WTC11 (cell line): ENCODE measurements at regions not wholly inside any gene's neighbourhood (a gene's known extent, or its start where the extent isn't known, plus 50 kb on each side); places are given as distances from the start of the nearest gene placed in this dataset.

Experiments
- ATAC-seq: fragments of 200-7000 bp; cut with Tn5 transposase; 2 replicates; pipeline ENCODE4 v1.10.0; 2021; ENCODE audit warnings: mild to moderate bottlenecking, moderate library complexity
- CTCF ChIA-PET: fragments of 300-600 bp; sonication (Branson Sonifier 250); formaldehyde crosslinking; loops from one replicate; lab custom pipeline; 2021; ENCODE audit warnings: antibody characterized with exemption; lab: Charles Lee
- POLR2A ChIA-PET: fragments of 350-600 bp; sonication (Branson Sonifier 250); formaldehyde crosslinking; loops from one replicate; lab custom pipeline; 2021; ENCODE audit warnings: antibody characterized with exemption; lab: Charles Lee
- DNase-seq: peaks from one replicate; pipeline ENCODE4 v3.0.0; 2021; ENCODE audit warnings: low spot score
- H3K27ac Mint-ChIP-seq: 2 replicates; pipeline ENCODE4 v1.8.0; 2021; ENCODE audit warnings: mixed read lengths
- H3K27me3 Mint-ChIP-seq: 2 replicates; pipeline ENCODE4 v1.8.0; 2021; ENCODE audit warnings: low read depth, mild to moderate bottlenecking, moderate library complexity, mixed read lengths
- H3K36me3 Mint-ChIP-seq: 2 replicates; pipeline ENCODE4 v1.8.0; 2021; ENCODE audit warnings: mixed read lengths
- H3K4me1 Mint-ChIP-seq: 2 replicates; pipeline ENCODE4 v1.8.0; 2022; ENCODE audit warnings: mixed read lengths
- H3K4me3 Mint-ChIP-seq: 2 replicates; pipeline ENCODE4 v1.8.0; 2021; ENCODE audit warnings: mild to moderate bottlenecking, moderate library complexity, mixed read lengths
- H3K9me3 Mint-ChIP-seq: 2 replicates; pipeline ENCODE4 v1.8.0; 2021; ENCODE audit warnings: mixed read lengths
- CBFB ChIP-seq: sonication (generic); formaldehyde crosslinking; IDR thresholded peaks from 2 replicates; pipeline ENCODE4 v1.8.1; 2022; ENCODE audit warnings: mild to moderate bottlenecking, low read depth, missing genetic modification reagents
- CREM ChIP-seq: sonication (generic); formaldehyde crosslinking; IDR thresholded peaks from 2 replicates; pipeline ENCODE4 v1.8.1; 2022; ENCODE audit warnings: mild to moderate bottlenecking, missing genetic modification reagents, moderate library complexity
- CTCF ChIP-seq: fragments of 200-600 bp; IDR thresholded peaks from 2 replicates; pipeline ENCODE4 v1.8.0; 2022; ENCODE audit warnings: antibody characterized with exemption
- EMX1 ChIP-seq: fragments of 250-450 bp; sonication (Bioruptor Pico); IDR thresholded peaks from 2 replicates; pipeline ENCODE4 v1.8.0; 2021; ENCODE audit warnings: mild to moderate bottlenecking
- ETV6 ChIP-seq: sonication (generic); formaldehyde crosslinking; IDR thresholded peaks from 2 replicates; pipeline ENCODE4 v1.8.1; 2022; ENCODE audit warnings: mild to moderate bottlenecking, missing genetic modification reagents
- FOXP1 ChIP-seq: sonication (generic); formaldehyde crosslinking; IDR thresholded peaks from 2 replicates; pipeline ENCODE4 v1.8.0; 2022; ENCODE audit warnings: missing genetic modification reagents, mild to moderate bottlenecking, moderate library complexity, borderline replicate concordance
- GRHL2 ChIP-seq: fragments of 250-450 bp; sonication (Bioruptor Pico); IDR thresholded peaks from 2 replicates; pipeline ENCODE4 v1.8.0; 2022; ENCODE audit warnings: mild to moderate bottlenecking, moderate library complexity; ENCODE audit not compliant: insufficient replicate concordance, severe bottlenecking
- HMGA2 ChIP-seq: fragments of 250-450 bp; sonication (Bioruptor Pico); IDR thresholded peaks from 2 replicates; pipeline ENCODE4 v1.4.0; 2021; ENCODE audit warnings: mild to moderate bottlenecking, moderate library complexity
- JUN ChIP-seq: sonication (generic); formaldehyde crosslinking; IDR thresholded peaks from 2 replicates; pipeline ENCODE4 v1.8.0; 2023; ENCODE audit warnings: mild to moderate bottlenecking, missing genetic modification reagents
- MAX ChIP-seq: sonication (generic); formaldehyde crosslinking; IDR thresholded peaks from 2 replicates; pipeline ENCODE4 v1.8.0; 2022; ENCODE audit warnings: mild to moderate bottlenecking, missing genetic modification reagents
- MYBL2 ChIP-seq: sonication (generic); formaldehyde crosslinking; IDR thresholded peaks from 2 replicates; pipeline ENCODE4 v1.8.1; 2023; ENCODE audit warnings: mild to moderate bottlenecking, moderate library complexity, missing genetic modification reagents
- NFE2L1 ChIP-seq: sonication (generic); formaldehyde crosslinking; IDR thresholded peaks from 2 replicates; pipeline ENCODE4 v1.8.1; 2023; ENCODE audit warnings: missing genetic modification reagents
- NR1H2 ChIP-seq: sonication (generic); formaldehyde crosslinking; IDR thresholded peaks from 2 replicates; pipeline ENCODE4 v1.9.0; 2021; ENCODE audit warnings: mild to moderate bottlenecking, moderate library complexity, missing genetic modification reagents
- RORB ChIP-seq: fragments of 250-450 bp; sonication (Bioruptor Pico); IDR thresholded peaks from 2 replicates; pipeline ENCODE4 v1.9.0; 2021; ENCODE audit warnings: mild to moderate bottlenecking
- SMAD4 ChIP-seq: sonication (generic); formaldehyde crosslinking; IDR thresholded peaks from 2 replicates; pipeline ENCODE4 v1.8.0; 2022; ENCODE audit warnings: mild to moderate bottlenecking, missing genetic modification reagents
- TCF7 ChIP-seq: sonication (generic); formaldehyde crosslinking; IDR thresholded peaks from 2 replicates; pipeline ENCODE4 v1.8.0; 2022; ENCODE audit warnings: mild to moderate bottlenecking, low read depth, missing genetic modification reagents, moderate library complexity
- ZBTB21 ChIP-seq: sonication (generic); formaldehyde crosslinking; IDR thresholded peaks from 2 replicates; pipeline ENCODE4 v1.8.1; 2023; ENCODE audit warnings: mild to moderate bottlenecking, missing genetic modification reagents, borderline replicate concordance
- ZNF121 ChIP-seq: sonication (generic); formaldehyde crosslinking; IDR thresholded peaks from 2 replicates; pipeline ENCODE4 v1.8.0; 2023; ENCODE audit warnings: missing genetic modification reagents
- ZNF219 ChIP-seq: sonication (generic); formaldehyde crosslinking; IDR thresholded peaks from 2 replicates; pipeline ENCODE4 v1.8.0; 2023; ENCODE audit warnings: missing genetic modification reagents, mild to moderate bottlenecking, borderline replicate concordance
- ZNF281 ChIP-seq: sonication (generic); formaldehyde crosslinking; IDR thresholded peaks from 2 replicates; pipeline ENCODE4 v1.8.0; 2023; ENCODE audit warnings: mild to moderate bottlenecking, missing genetic modification reagents
- ZNF317 ChIP-seq: sonication (generic); formaldehyde crosslinking; IDR thresholded peaks from 2 replicates; pipeline ENCODE4 v1.8.1; 2023; ENCODE audit warnings: low read depth, mild to moderate bottlenecking, moderate library complexity, missing genetic modification reagents, borderline replicate concordance
- ZNF396 ChIP-seq: fragments of 250-450 bp; sonication (Bioruptor Pico); IDR thresholded peaks from 2 replicates; pipeline ENCODE4 v1.8.0; 2021; ENCODE audit warnings: mild to moderate bottlenecking, moderate library complexity, borderline replicate concordance
- TF ChIP-seq, protein P1 (sequence below): sonication (generic); formaldehyde crosslinking; IDR thresholded peaks from 2 replicates; pipeline ENCODE4 v1.8.1; 2023; ENCODE audit warnings: mild to moderate bottlenecking, missing genetic modification reagents
- TF ChIP-seq, protein P2 (sequence below): sonication (generic); formaldehyde crosslinking; IDR thresholded peaks from 2 replicates; pipeline ENCODE4 v1.8.0; 2022; ENCODE audit warnings: mild to moderate bottlenecking, missing genetic modification reagents
- TF ChIP-seq, protein P3 (sequence below): sonication (generic); formaldehyde crosslinking; IDR thresholded peaks from 2 replicates; pipeline ENCODE4 v1.8.1; 2022; ENCODE audit warnings: mild to moderate bottlenecking, moderate library complexity, missing genetic modification reagents
- TF ChIP-seq, protein P4 (sequence below): sonication (generic); formaldehyde crosslinking; IDR thresholded peaks from 2 replicates; pipeline ENCODE4 v1.8.1; 2023; ENCODE audit warnings: mild to moderate bottlenecking, missing genetic modification reagents, moderate library complexity
- TF ChIP-seq, protein P5 (sequence below): sonication (generic); formaldehyde crosslinking; conservative IDR thresholded peaks from 2 replicates; pipeline ENCODE4 v1.8.1; 2023; ENCODE audit warnings: mild to moderate bottlenecking, low read depth, missing genetic modification reagents, moderate library complexity

DNA sequence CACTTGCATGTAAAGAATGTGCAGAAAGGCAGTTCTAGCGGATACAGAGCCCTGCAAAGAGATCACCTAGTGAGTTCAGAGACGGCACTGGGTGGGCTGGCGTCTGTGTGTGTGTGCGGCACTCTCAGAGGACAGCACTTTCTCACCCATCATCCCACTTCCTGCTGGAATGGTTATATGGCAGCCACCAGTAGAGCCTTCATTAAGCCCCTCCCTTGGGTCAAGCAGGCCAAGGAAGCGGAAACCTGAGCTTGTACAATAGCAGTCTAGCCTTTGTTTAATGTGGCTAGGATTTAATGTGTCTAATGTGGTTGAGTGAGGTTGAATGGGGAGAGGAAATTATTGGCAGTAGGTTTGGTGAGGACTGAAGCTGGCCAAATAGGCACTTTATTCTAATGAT, 88.3 kb upstream of the ELAC2 start:
- Mint-ChIP-seq H3K27me3 (no peaks in the 10 kb centered on the region), H3K27ac (no peak overlapping the region), H3K4me1 (peaks cover 13% of the 10 kb centered on the region), H3K4me3 (no peak overlapping the region), H3K9me3 (peaks cover 18% of the 10 kb centered on the region), H3K36me3 (no peaks in the 10 kb centered on the region)
- CTCF ChIA-PET: interaction anchor here (0.6 to 0.9 kb wide), 3 partner anchors 8 to 200 kb away, joined by 3 to 5 read pairs (median 3); no protein-coding TSS in a partner anchor
- DNase-seq (no peak), ATAC-seq (no peak)
- POLR2A ChIA-PET: no interaction called here
- TF ChIP-seq CREM (CRISPR knock-in tag): no peak
- TF ChIP-seq, protein P1, sequence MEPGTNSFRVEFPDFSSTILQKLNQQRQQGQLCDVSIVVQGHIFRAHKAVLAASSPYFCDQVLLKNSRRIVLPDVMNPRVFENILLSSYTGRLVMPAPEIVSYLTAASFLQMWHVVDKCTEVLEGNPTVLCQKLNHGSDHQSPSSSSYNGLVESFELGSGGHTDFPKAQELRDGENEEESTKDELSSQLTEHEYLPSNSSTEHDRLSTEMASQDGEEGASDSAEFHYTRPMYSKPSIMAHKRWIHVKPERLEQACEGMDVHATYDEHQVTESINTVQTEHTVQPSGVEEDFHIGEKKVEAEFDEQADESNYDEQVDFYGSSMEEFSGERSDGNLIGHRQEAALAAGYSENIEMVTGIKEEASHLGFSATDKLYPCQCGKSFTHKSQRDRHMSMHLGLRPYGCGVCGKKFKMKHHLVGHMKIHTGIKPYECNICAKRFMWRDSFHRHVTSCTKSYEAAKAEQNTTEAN (CRISPR knock-in tag): no peak
- TF ChIP-seq ETV6: no peak
- TF ChIP-seq MAX: no peak
- TF ChIP-seq TCF7 (CRISPR knock-in tag): no peak
- TF ChIP-seq ZNF317 (CRISPR knock-in tag): no peak
- no peak for TF ChIP-seq ZNF219 (CRISPR knock-in tag)
- TF ChIP-seq, protein P2, sequence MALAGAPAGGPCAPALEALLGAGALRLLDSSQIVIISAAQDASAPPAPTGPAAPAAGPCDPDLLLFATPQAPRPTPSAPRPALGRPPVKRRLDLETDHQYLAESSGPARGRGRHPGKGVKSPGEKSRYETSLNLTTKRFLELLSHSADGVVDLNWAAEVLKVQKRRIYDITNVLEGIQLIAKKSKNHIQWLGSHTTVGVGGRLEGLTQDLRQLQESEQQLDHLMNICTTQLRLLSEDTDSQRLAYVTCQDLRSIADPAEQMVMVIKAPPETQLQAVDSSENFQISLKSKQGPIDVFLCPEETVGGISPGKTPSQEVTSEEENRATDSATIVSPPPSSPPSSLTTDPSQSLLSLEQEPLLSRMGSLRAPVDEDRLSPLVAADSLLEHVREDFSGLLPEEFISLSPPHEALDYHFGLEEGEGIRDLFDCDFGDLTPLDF (CRISPR knock-in tag): no peak
- TF ChIP-seq MYBL2 (CRISPR knock-in tag): no peak
- TF ChIP-seq, protein P3, sequence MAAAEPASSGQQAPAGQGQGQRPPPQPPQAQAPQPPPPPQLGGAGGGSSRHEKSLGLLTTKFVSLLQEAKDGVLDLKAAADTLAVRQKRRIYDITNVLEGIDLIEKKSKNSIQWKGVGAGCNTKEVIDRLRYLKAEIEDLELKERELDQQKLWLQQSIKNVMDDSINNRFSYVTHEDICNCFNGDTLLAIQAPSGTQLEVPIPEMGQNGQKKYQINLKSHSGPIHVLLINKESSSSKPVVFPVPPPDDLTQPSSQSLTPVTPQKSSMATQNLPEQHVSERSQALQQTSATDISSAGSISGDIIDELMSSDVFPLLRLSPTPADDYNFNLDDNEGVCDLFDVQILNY: no peak
- no peak for TF ChIP-seq RORB
- TF ChIP-seq HMGA2 (CRISPR knock-in tag): no peak
- TF ChIP-seq ZNF396 (CRISPR knock-in tag): no peak
- no peak for TF ChIP-seq ZBTB21 (CRISPR knock-in tag)
- TF ChIP-seq ZNF121: no peak
- no peak for TF ChIP-seq GRHL2 (CRISPR knock-in tag)
- TF ChIP-seq NFE2L1: no peak
- no peak for TF ChIP-seq ZNF281 (CRISPR knock-in tag)
- TF ChIP-seq, protein P4, sequence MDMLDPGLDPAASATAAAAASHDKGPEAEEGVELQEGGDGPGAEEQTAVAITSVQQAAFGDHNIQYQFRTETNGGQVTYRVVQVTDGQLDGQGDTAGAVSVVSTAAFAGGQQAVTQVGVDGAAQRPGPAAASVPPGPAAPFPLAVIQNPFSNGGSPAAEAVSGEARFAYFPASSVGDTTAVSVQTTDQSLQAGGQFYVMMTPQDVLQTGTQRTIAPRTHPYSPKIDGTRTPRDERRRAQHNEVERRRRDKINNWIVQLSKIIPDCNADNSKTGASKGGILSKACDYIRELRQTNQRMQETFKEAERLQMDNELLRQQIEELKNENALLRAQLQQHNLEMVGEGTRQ: no peak
- TF ChIP-seq CBFB: no peak

DNA sequence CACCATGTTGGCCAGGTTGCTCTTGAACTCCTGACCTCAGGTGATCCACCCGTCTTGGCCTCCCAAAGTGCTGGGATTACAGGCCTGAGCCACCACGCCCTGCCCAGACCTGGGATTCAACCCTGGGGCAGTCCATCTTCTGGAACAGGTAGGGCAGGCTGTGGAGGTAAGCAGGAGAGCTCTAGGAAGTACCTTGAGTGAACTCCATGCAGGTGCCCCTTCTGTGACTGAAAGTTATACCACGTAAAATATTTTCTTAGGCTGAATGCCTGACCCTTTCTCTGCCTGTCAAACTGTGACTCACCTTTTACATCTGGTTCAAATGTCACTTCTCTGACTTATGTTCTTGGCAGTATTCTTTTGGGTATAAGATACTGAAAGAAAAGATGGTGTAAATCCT, 86.7 kb upstream of the ELAC2 start:
- CTCF ChIA-PET: no interaction called here
- POLR2A ChIA-PET: no interaction called here
- DNase-seq: no peak
- H3K27me3 Mint-ChIP-seq: no peaks in the 10 kb centered on the region; the same call in 1 of the 2 replicates
- H3K4me3 Mint-ChIP-seq: no peak overlapping the region
- H3K27ac Mint-ChIP-seq: no peak overlapping the region
- peaks cover 17% of the 10 kb centered on the region for H3K9me3 Mint-ChIP-seq
- peaks cover 16% of the 10 kb centered on the region for H3K4me1 Mint-ChIP-seq
- ATAC-seq: no peak
- H3K36me3 Mint-ChIP-seq: no peaks in the 10 kb centered on the region
- TF ChIP-seq EMX1: no peak
- no peak for TF ChIP-seq ZBTB21 (CRISPR knock-in tag)
- no peak for TF ChIP-seq JUN
- no peak for TF ChIP-seq CTCF
- no peak for TF ChIP-seq MYBL2 (CRISPR knock-in tag)
- TF ChIP-seq, protein P5, sequence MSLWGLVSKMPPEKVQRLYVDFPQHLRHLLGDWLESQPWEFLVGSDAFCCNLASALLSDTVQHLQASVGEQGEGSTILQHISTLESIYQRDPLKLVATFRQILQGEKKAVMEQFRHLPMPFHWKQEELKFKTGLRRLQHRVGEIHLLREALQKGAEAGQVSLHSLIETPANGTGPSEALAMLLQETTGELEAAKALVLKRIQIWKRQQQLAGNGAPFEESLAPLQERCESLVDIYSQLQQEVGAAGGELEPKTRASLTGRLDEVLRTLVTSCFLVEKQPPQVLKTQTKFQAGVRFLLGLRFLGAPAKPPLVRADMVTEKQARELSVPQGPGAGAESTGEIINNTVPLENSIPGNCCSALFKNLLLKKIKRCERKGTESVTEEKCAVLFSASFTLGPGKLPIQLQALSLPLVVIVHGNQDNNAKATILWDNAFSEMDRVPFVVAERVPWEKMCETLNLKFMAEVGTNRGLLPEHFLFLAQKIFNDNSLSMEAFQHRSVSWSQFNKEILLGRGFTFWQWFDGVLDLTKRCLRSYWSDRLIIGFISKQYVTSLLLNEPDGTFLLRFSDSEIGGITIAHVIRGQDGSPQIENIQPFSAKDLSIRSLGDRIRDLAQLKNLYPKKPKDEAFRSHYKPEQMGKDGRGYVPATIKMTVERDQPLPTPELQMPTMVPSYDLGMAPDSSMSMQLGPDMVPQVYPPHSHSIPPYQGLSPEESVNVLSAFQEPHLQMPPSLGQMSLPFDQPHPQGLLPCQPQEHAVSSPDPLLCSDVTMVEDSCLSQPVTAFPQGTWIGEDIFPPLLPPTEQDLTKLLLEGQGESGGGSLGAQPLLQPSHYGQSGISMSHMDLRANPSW (CRISPR knock-in tag): no peak
- TF ChIP-seq FOXP1 (CRISPR knock-in tag): no peak
- TF ChIP-seq NR1H2 (CRISPR knock-in tag): no peak
- no peak for TF ChIP-seq SMAD4
